Retinal pigment epithelial cell (primary cell): ENCODE measurements at regions not wholly inside any gene's neighbourhood (a gene's known extent, or its start where the extent isn't known, plus 50 kb on each side); places are given as distances from the start of the nearest gene placed in this dataset.

Source experiments
- DNase-seq: peaks from one replicate; pipeline ENCODE4 v3.0.0-alpha.2; 2010; ENCODE audit warnings: low read depth
- H3K4me3 ChIP-seq: 2 replicates; pipeline ENCODE4 v1.5.1; 2011; ENCODE audit warnings: mild to moderate bottlenecking, low read length, control low read depth, moderate library complexity
- TF ChIP-seq, protein P1 (sequence below): conservative IDR thresholded peaks from 2 replicates; pipeline ENCODE4 v1.5.1; 2011; ENCODE audit warnings: low read depth, low read length, control low read depth, inconsistent platforms

DNA sequence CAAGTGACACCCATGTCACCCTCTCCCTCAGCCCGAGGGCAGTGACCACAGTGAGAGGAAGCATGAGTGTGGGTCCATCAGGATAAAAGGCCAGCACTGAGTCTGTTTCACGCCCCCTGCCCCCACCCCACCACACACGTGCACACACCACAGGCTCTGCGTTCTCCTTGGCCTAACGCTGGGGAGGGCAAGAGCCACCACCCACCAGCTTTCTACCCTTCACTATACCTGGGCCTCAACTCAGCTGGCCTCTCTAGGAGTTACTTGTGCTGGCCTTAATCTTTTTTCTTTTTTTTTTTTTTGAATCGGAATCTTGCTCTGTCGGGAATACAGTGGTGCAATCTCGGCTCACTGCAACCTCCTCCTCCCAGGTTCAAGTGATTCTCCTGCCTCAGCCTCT lies 140.5 kb downstream of the ZFP36L2 start:
- H3K4me3 ChIP-seq, result no peak overlapping the region
- no peak for DNase-seq
- TF ChIP-seq, protein P1, sequence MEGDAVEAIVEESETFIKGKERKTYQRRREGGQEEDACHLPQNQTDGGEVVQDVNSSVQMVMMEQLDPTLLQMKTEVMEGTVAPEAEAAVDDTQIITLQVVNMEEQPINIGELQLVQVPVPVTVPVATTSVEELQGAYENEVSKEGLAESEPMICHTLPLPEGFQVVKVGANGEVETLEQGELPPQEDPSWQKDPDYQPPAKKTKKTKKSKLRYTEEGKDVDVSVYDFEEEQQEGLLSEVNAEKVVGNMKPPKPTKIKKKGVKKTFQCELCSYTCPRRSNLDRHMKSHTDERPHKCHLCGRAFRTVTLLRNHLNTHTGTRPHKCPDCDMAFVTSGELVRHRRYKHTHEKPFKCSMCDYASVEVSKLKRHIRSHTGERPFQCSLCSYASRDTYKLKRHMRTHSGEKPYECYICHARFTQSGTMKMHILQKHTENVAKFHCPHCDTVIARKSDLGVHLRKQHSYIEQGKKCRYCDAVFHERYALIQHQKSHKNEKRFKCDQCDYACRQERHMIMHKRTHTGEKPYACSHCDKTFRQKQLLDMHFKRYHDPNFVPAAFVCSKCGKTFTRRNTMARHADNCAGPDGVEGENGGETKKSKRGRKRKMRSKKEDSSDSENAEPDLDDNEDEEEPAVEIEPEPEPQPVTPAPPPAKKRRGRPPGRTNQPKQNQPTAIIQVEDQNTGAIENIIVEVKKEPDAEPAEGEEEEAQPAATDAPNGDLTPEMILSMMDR, result no peak

GRCh38 chr2:43085505-43085904 lies 140.9 kb downstream of the ZFP36L2 start:
- H3K4me3 ChIP-seq, result no peak overlapping the region
- no peak for DNase-seq
- TF ChIP-seq, protein P1, result no peak

- DNase-seq, result no peak
- TF ChIP-seq, protein P1, result no peak
- no peak overlapping the region for H3K4me3 ChIP-seq
Measured at GRCh38 chr2:43084699-43085091, 141.7 kb downstream of the ZFP36L2 start.

DNA sequence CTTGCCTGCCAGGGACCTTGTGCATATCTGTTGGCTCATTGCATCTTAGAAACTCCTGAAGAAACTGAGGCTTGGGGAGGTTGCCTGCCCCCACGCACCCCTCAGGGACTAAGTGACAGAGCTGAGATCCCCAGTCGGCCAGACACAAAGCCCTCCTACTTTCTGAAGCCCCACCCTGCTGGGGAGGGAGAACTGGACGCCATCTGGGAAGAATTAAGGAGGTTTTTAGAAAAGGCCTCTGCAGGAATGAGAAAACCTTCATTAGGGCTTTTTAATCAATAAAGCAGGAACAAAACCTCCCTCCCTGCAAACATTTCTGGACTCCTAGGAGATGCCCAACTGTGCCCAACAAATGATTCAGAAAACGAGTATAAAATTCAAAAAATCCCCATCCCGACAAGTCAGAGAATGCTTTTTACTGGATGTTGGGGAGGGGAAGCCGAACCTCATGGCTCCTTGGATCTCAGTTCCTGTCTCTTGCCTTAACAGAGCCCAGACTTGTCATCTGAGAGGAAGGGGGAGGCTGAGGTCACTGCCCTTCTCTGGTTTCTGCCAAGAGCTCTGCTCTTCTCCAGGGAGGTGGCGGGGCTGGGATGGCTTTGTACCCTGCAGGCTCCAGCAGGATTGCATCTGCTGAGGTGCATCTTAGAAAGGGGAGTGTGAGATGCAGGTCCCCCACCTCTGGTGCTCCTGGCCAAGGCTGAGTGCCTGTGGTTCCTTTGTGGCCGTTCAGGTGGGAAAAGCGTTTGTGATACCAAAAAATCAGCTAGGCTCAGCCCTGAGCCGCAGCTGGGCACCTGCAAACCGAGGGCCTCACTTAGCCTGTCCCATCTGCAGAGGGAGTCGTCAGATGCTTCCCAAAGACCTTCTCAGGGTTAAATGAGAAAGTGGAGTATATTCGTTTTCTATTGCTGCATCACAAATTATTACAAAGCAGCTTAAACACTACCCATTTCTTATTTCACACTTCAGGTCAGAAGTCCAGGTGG lies 142.4 kb downstream of the ZFP36L2 start:
- DNase-seq, result no peak
- H3K4me3 ChIP-seq, result no peak overlapping the region
- TF ChIP-seq, protein P1, result no peak

DNA sequence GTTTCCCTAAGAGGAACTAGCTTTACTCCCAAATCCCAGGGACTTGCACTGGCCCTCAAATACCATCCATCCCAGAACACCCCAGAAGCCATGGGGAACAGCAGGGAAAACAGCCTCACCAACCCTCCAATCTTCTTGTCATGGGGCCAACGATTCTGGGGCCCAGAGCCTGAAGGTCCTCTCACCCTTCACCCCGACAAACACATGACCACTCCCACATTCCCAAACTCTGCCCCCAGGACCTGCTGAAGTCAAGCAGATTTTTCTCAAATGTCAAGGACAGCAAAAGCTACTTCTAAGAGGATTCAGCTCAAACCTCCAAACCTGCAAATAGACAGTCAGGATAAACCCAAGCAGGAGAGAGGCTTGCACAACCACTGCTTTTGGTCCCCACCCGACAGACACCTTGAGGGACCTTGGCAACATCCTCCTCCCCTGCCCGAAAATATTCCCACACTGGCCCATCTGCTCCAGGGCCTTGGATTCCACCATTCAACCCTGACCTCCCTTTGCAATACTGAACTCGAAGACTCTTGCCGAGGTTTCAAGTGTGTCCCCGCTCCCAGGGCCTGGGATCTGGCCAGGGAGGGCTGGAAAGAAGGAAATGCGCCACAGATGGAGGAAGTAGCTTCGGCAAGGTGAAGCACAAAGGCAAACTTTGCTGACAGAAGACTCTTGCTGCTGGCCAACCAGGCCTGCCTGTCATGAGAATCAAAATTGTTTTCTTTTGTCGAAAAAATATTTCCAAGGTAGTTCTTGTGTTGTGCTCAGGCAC lies 143.3 kb downstream of the ZFP36L2 start:
- no peak for DNase-seq
- TF ChIP-seq, protein P1, result no peak
- H3K4me3 ChIP-seq, result no peak overlapping the region

DNA sequence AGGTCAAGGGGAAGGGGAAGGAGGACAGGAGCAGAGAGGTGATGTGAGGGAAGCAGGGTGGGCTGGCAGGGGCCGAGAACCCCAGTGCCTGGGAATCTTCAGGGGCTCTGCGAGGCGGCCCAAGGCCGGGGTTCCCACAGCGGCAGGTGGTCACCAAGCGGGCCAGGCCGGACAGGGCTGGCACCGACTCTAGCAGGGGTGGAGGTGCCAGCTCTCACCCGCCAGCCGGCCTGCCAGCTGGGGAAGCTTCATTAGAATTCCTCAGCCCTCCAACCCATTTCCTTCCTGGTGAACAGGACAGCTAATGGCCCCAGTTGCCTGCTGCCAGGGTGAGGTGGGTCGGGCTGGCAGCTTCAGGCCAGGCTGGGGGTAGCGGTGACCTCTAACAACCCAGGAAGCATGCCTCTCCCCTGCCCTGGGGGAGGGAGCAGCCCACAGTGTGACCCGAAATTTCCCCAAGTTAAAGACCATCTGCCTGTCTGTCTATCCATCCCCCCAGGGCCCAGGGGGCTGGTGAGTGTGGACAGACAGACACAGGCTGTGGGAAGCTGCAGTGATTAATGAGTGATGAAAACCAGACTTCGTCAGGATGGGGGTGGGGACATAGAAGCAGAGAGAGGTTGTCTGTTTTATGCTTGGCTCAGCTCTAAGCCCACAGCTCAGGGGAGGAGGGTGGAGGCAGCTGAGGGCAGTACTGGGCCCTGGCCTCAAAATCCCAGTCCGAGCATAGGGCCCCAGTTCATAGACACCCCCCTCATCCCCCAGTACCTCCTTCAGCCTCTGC lies 144.1 kb downstream of the ZFP36L2 start:
- DNase-seq, result no peak
- TF ChIP-seq, protein P1, result no peak
- H3K4me3 ChIP-seq, result no peak overlapping the region
